HEK293T (cell line): ENCODE measurements at regions not wholly inside any gene's neighbourhood (a gene's known extent, or its start where the extent isn't known, plus 50 kb on each side); places are given as distances from the start of the nearest gene placed in this dataset.

Experiments used
- BHLHE40 ChIP-seq: fragments of 450-650 bp; IDR thresholded peaks from 2 replicates; pipeline ENCODE4 v1.6.1; 2016; ENCODE audit warnings: mild to moderate bottlenecking, moderate library complexity, borderline replicate concordance
- CTBP1 ChIP-seq: fragments of 450-650 bp; IDR thresholded peaks from 2 replicates; pipeline ENCODE4 v1.6.1; 2016; ENCODE audit warnings: borderline replicate concordance
- ELF4 ChIP-seq: fragments of 450-650 bp; IDR thresholded peaks from 2 replicates; pipeline ENCODE4 v1.6.1; 2017; ENCODE audit warnings: antibody characterized with exemption
- FOXA1 ChIP-seq: fragments of 450-650 bp; IDR thresholded peaks from 2 replicates; pipeline ENCODE4 v1.6.1; 2016; ENCODE audit warnings: mild to moderate bottlenecking
- FOXK2 ChIP-seq: fragments of 450-650 bp; IDR thresholded peaks from 2 replicates; pipeline ENCODE4 v1.6.1; 2016; ENCODE audit warnings: mild to moderate bottlenecking
- FOXM1 ChIP-seq: fragments of 450-650 bp; IDR thresholded peaks from 2 replicates; pipeline ENCODE4 v1.6.1; 2017; ENCODE audit warnings: mild to moderate bottlenecking, borderline replicate concordance
- HDGF ChIP-seq: fragments of 450-650 bp; IDR thresholded peaks from 2 replicates; pipeline ENCODE4 v1.6.1; 2017; ENCODE audit warnings: antibody characterized with exemption, borderline replicate concordance
- LEF1 ChIP-seq: fragments of 450-650 bp; IDR thresholded peaks from 2 replicates; pipeline ENCODE4 v1.6.1; 2017; ENCODE audit warnings: mild to moderate bottlenecking, borderline replicate concordance
- PKNOX1 ChIP-seq: fragments of 450-650 bp; IDR thresholded peaks from 2 replicates; pipeline ENCODE4 v1.6.1; 2016
- SP1 ChIP-seq: fragments of 450-650 bp; IDR thresholded peaks from 2 replicates; pipeline ENCODE4 v1.6.1; 2017
- SUZ12 ChIP-seq: fragments of 450-650 bp; IDR thresholded peaks from 2 replicates; pipeline ENCODE4 v1.6.1; 2016; ENCODE audit warnings: mild to moderate bottlenecking
- ZNF384 ChIP-seq: fragments of 450-650 bp; IDR thresholded peaks from 2 replicates; pipeline ENCODE4 v1.6.1; 2016

DNA sequence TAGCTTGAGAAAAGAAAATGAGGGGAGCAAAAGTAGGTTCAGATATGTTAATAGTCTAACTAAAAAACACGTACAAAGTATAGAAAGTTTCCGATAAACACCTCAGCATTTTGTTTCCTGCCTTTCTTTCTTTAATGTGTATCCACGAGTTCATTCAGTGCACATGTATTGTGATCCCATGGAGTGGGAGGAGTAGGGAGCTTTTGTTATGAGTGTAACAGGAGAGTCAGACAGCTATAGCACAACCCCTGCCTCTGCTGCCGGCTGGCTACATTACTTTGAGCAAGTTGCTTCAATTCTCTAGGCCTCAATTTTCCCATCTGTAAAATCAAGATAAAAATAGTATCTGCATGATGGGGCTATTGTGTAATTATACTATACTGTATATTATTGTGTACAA, 249.2 kb upstream of the FIGN start:
- TF ChIP-seq FOXA1, result no peak
- no peak for TF ChIP-seq SP1
- no peak for TF ChIP-seq HDGF
- no peak for TF ChIP-seq SUZ12
- TF ChIP-seq LEF1, result no peak
- TF ChIP-seq CTBP1, result no peak
- no peak for TF ChIP-seq FOXM1
- no peak for TF ChIP-seq ELF4
- TF ChIP-seq FOXK2, result no peak
- TF ChIP-seq PKNOX1, result no peak
- TF ChIP-seq BHLHE40, result no peak
- no peak for TF ChIP-seq ZNF384
